Left lung (tissue), 4 donors: ENCODE measurements at regions not wholly inside any gene's neighbourhood (a gene's known extent, or its start where the extent isn't known, plus 50 kb on each side); places are given as distances from the start of the nearest gene placed in this dataset.
"Not testable (repeated sequence)": the region's sequence is repeated elsewhere in the genome, so short reads cannot be mapped to it uniquely, and the experiment has no call there.

Experiments
- ATAC-seq: fragments of 200-7000 bp; cut with Tn5 transposase; one replicate; pipeline ENCODE4 v1.9.1; 2020; ENCODE audit warnings: moderate library complexity
- DNase-seq, 4 donors: peaks; one replicate each; pipeline ENCODE4 v3.0.0-alpha.2; 2013 to 2020
- H3K27ac ChIP-seq, 2 donors: fragments of 200-600 bp; sonication (generic) in 1 of 2; one replicate each; pipeline versions ENCODE4 v1.5.0 to v1.8.0; 2020 to 2021
- H3K27me3 ChIP-seq, 2 donors: fragments of 200-600 bp; sonication (generic) in 1 of 2; one replicate each; pipeline versions ENCODE4 v1.5.0 to v1.8.0; 2020 to 2021
- H3K36me3 ChIP-seq, 2 donors: fragments of 200-600 bp; sonication (generic) in 1 of 2; one replicate each; pipeline versions ENCODE4 v1.5.0 to v1.8.0; 2020 to 2021
- H3K4me1 ChIP-seq, 2 donors: fragments of 200-600 bp; one replicate each; pipeline ENCODE4 v1.8.0; 2021
- H3K4me3 ChIP-seq, 2 donors: fragments of 200-600 bp; sonication (generic) in 1 of 2; one replicate each; pipeline versions ENCODE4 v1.5.0 to v1.8.0; 2020 to 2021; ENCODE audit warnings: mild to moderate bottlenecking in 1 of 2
- H3K9me3 ChIP-seq, 2 donors: fragments of 200-600 bp; sonication (generic) in 1 of 2; one replicate each; pipeline versions ENCODE4 v1.5.0 to v1.8.0; 2020 to 2021
- intact Hi-C, 2 donors: fragments of 100-400 bp; cut with DNase I; formaldehyde crosslinking; loops; one replicate each; pipeline versions ENCODE4 v1.11.2 to v1.14.2; 2022
- TF ChIP-seq, protein P1 (sequence below), 2 donors: fragments of 200-600 bp; sonication (generic) in 1 of 2; IDR thresholded peaks; one replicate each; pipeline versions ENCODE4 v1.5.0 to v1.8.0; 2021; ENCODE audit warnings: antibody characterized with exemption in 2 of 2
- donor health status: DM: no; HTN: yes; CAD: no.
- donor health status: DM: no; HTN: no; CAD: no.

GRCh38 chr13:54033323-54033861, 1004.8 kb downstream of the OLFM4 start:
- DNase-seq (peak in 1 of 4 donors; percentile 15), ATAC-seq (no peak)
- H3K9me3 ChIP-seq = peaks cover 0 to 16% of the 10 kb centered on the region in 2 donors
- no peak overlapping the region for H3K4me3 ChIP-seq
- no peak overlapping the region for H3K27ac ChIP-seq
- TF ChIP-seq, protein P1, sequence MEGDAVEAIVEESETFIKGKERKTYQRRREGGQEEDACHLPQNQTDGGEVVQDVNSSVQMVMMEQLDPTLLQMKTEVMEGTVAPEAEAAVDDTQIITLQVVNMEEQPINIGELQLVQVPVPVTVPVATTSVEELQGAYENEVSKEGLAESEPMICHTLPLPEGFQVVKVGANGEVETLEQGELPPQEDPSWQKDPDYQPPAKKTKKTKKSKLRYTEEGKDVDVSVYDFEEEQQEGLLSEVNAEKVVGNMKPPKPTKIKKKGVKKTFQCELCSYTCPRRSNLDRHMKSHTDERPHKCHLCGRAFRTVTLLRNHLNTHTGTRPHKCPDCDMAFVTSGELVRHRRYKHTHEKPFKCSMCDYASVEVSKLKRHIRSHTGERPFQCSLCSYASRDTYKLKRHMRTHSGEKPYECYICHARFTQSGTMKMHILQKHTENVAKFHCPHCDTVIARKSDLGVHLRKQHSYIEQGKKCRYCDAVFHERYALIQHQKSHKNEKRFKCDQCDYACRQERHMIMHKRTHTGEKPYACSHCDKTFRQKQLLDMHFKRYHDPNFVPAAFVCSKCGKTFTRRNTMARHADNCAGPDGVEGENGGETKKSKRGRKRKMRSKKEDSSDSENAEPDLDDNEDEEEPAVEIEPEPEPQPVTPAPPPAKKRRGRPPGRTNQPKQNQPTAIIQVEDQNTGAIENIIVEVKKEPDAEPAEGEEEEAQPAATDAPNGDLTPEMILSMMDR (IDR thresholded peaks at IDR 0.05) = no peak
- H3K27me3 ChIP-seq = no peaks in the 10 kb centered on the region
- H3K36me3 ChIP-seq = no peaks in the 10 kb centered on the region
- no peaks in the 10 kb centered on the region for H3K4me1 ChIP-seq
- intact Hi-C loops = no loop called here

- no peak for ATAC-seq
- Histone ChIP-seq H3K27me3 (no peaks in the 10 kb centered on the region), H3K4me1 (no peaks in the 10 kb centered on the region), H3K9me3 (peaks cover 0 to 18% of the 10 kb centered on the region in 2 donors), H3K27ac (no peak overlapping the region), H3K4me3 (no peak overlapping the region), H3K36me3 (no peaks in the 10 kb centered on the region)
- TF ChIP-seq, protein P1 (IDR thresholded peaks at IDR 0.05) = no peak
- intact Hi-C loops = no loop called here
- no peak for DNase-seq
These were observed 1005.4 kb downstream of the OLFM4 start for GRCh38 chr13:54034047-54034446.

GRCh38 chr13:54057416-54057815, 1028.8 kb downstream of the OLFM4 start:
- ATAC-seq, H3K36me3 ChIP-seq, intact Hi-C loops, H3K4me3 ChIP-seq, H3K9me3 ChIP-seq, H3K27ac ChIP-seq, H3K27me3 ChIP-seq, H3K4me1 ChIP-seq, DNase-seq: not testable (repeated sequence)

GRCh38 chr13:54069958-54070357, 1041.3 kb downstream of the OLFM4 start:
- H3K4me3 ChIP-seq, H3K27ac ChIP-seq, intact Hi-C loops, ATAC-seq, H3K27me3 ChIP-seq, H3K4me1 ChIP-seq, DNase-seq, H3K36me3 ChIP-seq: not testable (repeated sequence)
- H3K9me3 ChIP-seq = peaks cover 0 to 43% of the 10 kb centered on the region in 2 donors

DNA sequence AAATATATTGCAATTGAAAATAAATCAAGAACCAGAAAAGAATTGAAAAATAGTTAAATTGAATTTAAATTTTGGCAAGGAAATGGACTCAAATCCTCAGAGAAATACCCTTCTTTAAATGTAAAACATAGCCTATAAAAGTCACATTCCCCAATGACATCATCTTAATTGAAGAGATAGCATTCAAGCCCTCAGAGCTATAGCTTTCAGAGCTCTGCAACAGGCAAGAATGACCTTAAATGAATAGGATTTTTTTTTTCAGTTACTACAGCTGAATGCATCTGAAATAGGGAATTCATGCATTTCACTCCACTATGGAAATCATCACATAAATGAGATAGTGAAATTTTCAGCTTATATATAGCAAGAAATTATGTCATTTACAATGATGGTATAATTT, 1049.0 kb downstream of the OLFM4 start:
- no peak overlapping the region for H3K27ac ChIP-seq
- no peaks in the 10 kb centered on the region for H3K4me1 ChIP-seq
- H3K36me3 ChIP-seq = no peaks in the 10 kb centered on the region
- H3K9me3 ChIP-seq = peaks cover 0 to 13% of the 10 kb centered on the region in 2 donors
- no peaks in the 10 kb centered on the region for H3K27me3 ChIP-seq
- no peak overlapping the region for H3K4me3 ChIP-seq
- TF ChIP-seq, protein P1 (IDR thresholded peaks at IDR 0.05) = no peak
- DNase-seq (no peak), ATAC-seq (no peak)
- intact Hi-C loops = no loop called here

DNA sequence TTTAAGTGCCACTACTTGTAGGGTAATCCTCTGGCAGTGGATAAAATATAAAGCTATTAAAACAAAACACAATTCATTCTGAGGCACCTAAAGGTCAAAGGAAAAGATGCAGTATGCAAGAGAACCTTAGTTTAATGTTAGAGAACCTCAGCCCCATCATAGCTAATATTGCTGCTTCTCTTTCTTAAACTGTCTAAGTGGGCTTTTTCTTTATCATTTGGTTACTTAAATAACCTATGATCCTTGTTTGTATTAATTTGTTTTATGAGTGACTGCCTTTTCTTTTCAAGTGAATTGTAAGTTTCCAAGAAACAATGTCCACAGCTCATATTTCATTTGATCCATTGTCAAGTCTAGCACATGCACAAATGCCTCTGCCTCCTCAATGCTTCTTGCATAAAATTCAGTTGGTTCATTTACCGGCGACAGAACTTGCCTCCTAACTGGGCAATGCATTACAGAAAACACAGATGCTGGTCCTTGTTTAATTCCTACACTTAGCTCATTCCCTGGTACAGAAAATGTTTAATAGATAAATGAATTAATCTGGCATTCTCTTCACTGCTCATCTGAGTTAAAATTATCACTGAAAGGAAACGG, 1049.8 kb downstream of the OLFM4 start:
- ATAC-seq (no peak), DNase-seq (no peak)
- TF ChIP-seq, protein P1 (IDR thresholded peaks at IDR 0.05) = no peak
- no peaks in the 10 kb centered on the region for H3K36me3 ChIP-seq
- intact Hi-C loops = no loop called here
- H3K4me1 ChIP-seq = no peaks in the 10 kb centered on the region
- H3K27me3 ChIP-seq = no peaks in the 10 kb centered on the region
- no peak overlapping the region for H3K27ac ChIP-seq
- H3K9me3 ChIP-seq = peaks cover 0 to 10% of the 10 kb centered on the region in 2 donors
- no peak overlapping the region for H3K4me3 ChIP-seq

DNA sequence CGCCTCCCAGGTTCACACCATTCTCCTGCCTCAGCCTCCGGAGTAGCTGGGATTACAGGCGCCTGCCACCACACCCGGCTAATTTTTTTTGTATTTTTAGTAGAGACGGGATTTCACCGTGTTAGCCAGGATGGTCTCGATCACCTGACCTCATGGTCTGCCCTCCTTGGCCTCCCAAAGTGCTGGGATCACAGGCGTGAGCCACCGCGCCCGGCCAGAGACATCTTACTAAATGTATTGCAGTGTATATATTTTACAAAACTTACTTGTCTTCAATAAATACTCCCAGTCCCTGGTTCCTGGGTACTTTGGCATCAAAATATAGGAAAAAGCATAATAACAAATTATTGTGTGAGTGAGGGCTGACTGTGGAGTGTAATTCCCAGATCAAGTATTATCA, 1053.7 kb downstream of the OLFM4 start:
- intact Hi-C loops, H3K27ac ChIP-seq, H3K27me3 ChIP-seq, H3K4me3 ChIP-seq, H3K36me3 ChIP-seq, H3K4me1 ChIP-seq, H3K9me3 ChIP-seq, ATAC-seq: not testable (repeated sequence)
- DNase-seq = peak in 1 of 4 donors; percentile 48
